Astrocyte (in vitro differentiated cells and primary cell): ENCODE measurements at regions not wholly inside any gene's neighbourhood (a gene's known extent, or its start where the extent isn't known, plus 50 kb on each side); places are given as distances from the start of the nearest gene placed in this dataset.

Source experiments
- DNase-seq: peaks from one replicate; pipeline ENCODE4 v3.0.0-alpha.2; 2010; ENCODE audit warnings: low read depth
- FAIRE-seq: peaks from 2 replicates; lab custom pipeline; 2011; peaks lifted over from hg19 to GRCh38; lab: Jason Lieb, UNC
- H2AFZ ChIP-seq: 2 replicates; pipeline ENCODE4 v1.6.0; 2012; ENCODE audit warnings: low read depth, low read length, inconsistent platforms
- H3K27ac ChIP-seq: 2 replicates; pipeline ENCODE4 v1.5.1; 2011; ENCODE audit warnings: low read depth, low read length, inconsistent platforms
- H3K27me3 ChIP-seq: 2 replicates; pipeline ENCODE4 v1.6.0; 2011; ENCODE audit warnings: low read length, inconsistent platforms; ENCODE audit not compliant: insufficient read depth
- H3K36me3 ChIP-seq: 2 replicates; pipeline ENCODE4 v1.5.1; 2011; ENCODE audit warnings: low read length, inconsistent platforms; ENCODE audit not compliant: insufficient read depth
- H3K4me1 ChIP-seq: 2 replicates; pipeline ENCODE4 v1.5.1; 2011; ENCODE audit warnings: low read length, inconsistent platforms; ENCODE audit not compliant: insufficient read depth
- H3K4me2 ChIP-seq: 2 replicates; pipeline ENCODE4 v1.6.0; 2012; ENCODE audit warnings: low read length, inconsistent platforms
- H3K4me3 ChIP-seq: 2 replicates; pipeline ENCODE4 v1.5.1; 2011; ENCODE audit warnings: low read depth, mild to moderate bottlenecking, low read length, inconsistent platforms; ENCODE audit not compliant: insufficient read depth
- H3K79me2 ChIP-seq: 2 replicates; pipeline ENCODE4 v1.6.0; 2012; ENCODE audit warnings: mild to moderate bottlenecking, low read length, inconsistent platforms; ENCODE audit not compliant: insufficient read depth
- H3K9ac ChIP-seq: 2 replicates; pipeline ENCODE4 v1.6.0; 2012; ENCODE audit warnings: mild to moderate bottlenecking, low read length, inconsistent platforms
- H3K9me3 ChIP-seq: 2 replicates; pipeline ENCODE4 v1.5.1; 2012; ENCODE audit warnings: low read depth, mild to moderate bottlenecking, low read length, inconsistent platforms; ENCODE audit not compliant: insufficient read depth
- H4K20me1 ChIP-seq: 2 replicates; pipeline ENCODE4 v1.6.0; 2012; ENCODE audit warnings: low read length, inconsistent platforms; ENCODE audit not compliant: insufficient read depth
- H3K27ac Mint-ChIP-seq: one replicate; pipeline ENCODE4 v1.8.0; 2021; ENCODE audit warnings: mild to moderate bottlenecking, mixed read lengths; ENCODE audit not compliant: unreplicated experiment
- H3K27me3 Mint-ChIP-seq: one replicate; pipeline ENCODE4 v1.8.0; 2021; ENCODE audit warnings: low read depth, mixed read lengths; ENCODE audit not compliant: unreplicated experiment
- H3K36me3 Mint-ChIP-seq: one replicate; pipeline ENCODE4 v1.8.0; 2021; ENCODE audit warnings: low read depth, mixed read lengths; ENCODE audit not compliant: unreplicated experiment
- H3K4me1 Mint-ChIP-seq: one replicate; pipeline ENCODE4 v1.8.0; 2021; ENCODE audit warnings: low read depth, mixed read lengths; ENCODE audit not compliant: unreplicated experiment
- H3K4me3 Mint-ChIP-seq: one replicate; pipeline ENCODE4 v1.8.0; 2021; ENCODE audit warnings: mild to moderate bottlenecking, moderate library complexity, mixed read lengths; ENCODE audit not compliant: unreplicated experiment
- H3K9me3 Mint-ChIP-seq: one replicate; pipeline ENCODE4 v1.8.0; 2021; ENCODE audit warnings: mild to moderate bottlenecking, mixed read lengths; ENCODE audit not compliant: unreplicated experiment
- CTCF ChIP-seq: IDR thresholded peaks from 2 replicates; pipeline ENCODE4 v1.5.1; 2011; ENCODE audit warnings: low read depth, mild to moderate bottlenecking, inconsistent platforms, low read length, moderate library complexity; ENCODE audit not compliant: insufficient read depth
- EZH2 ChIP-seq: IDR thresholded peaks from 2 replicates; pipeline ENCODE4 v1.6.1; 2012; ENCODE audit warnings: mild to moderate bottlenecking, low read length, inconsistent platforms; ENCODE audit not compliant: insufficient read depth

GRCh38 chr2:11968521-11968920 lies 222.1 kb downstream of the LPIN1 start:
- FAIRE-seq = no peak
- Mint-ChIP-seq H3K4me1 (peaks cover 2% of the 10 kb centered on the region), H3K27ac (no peak overlapping the region)

GRCh38 chr2:11969774-11970173 lies 223.3 kb downstream of the LPIN1 start:
- H2AFZ ChIP-seq = no peak overlapping the region
- no peak for DNase-seq
- Mint-ChIP-seq H3K27ac (no peak overlapping the region), H3K4me1 (peaks cover 2% of the 10 kb centered on the region), H3K27me3 (no peaks in the 10 kb centered on the region), H3K36me3 (peaks cover 3% of the 10 kb centered on the region), H3K9me3 (peaks cover 10% of the 10 kb centered on the region), H3K4me3 (no peak overlapping the region)
- TF ChIP-seq CTCF (no peak), EZH2 (no peak)
- no peak for FAIRE-seq
- H3K4me3 ChIP-seq = no peak overlapping the region
- H3K27me3 ChIP-seq = no peaks in the 10 kb centered on the region
- no peak overlapping the region for H3K27ac ChIP-seq
- H3K36me3 ChIP-seq = no peaks in the 10 kb centered on the region
- H4K20me1 ChIP-seq = no peaks in the 10 kb centered on the region
- no peaks in the 10 kb centered on the region for H3K4me1 ChIP-seq
- H3K9ac ChIP-seq = no peak overlapping the region
- H3K4me2 ChIP-seq = no peak overlapping the region
- H3K79me2 ChIP-seq = no peaks in the 10 kb centered on the region
- no peaks in the 10 kb centered on the region for H3K9me3 ChIP-seq

More at GRCh38 chr2:11968521-11968920, 222.1 kb downstream of the LPIN1 start:
- no peak overlapping the region for H3K27ac ChIP-seq
- no peaks in the 10 kb centered on the region for H3K27me3 Mint-ChIP-seq
- TF ChIP-seq EZH2 (no peak), CTCF (no peak)
- H3K36me3 ChIP-seq = no peaks in the 10 kb centered on the region
- no peak overlapping the region for H2AFZ ChIP-seq
- H3K9me3 ChIP-seq = no peaks in the 10 kb centered on the region
- DNase-seq = no peak
- no peak overlapping the region for H3K4me2 ChIP-seq
- H3K27me3 ChIP-seq = no peaks in the 10 kb centered on the region
- no peaks in the 10 kb centered on the region for H4K20me1 ChIP-seq
- H3K9ac ChIP-seq = no peak overlapping the region
- H3K79me2 ChIP-seq = no peaks in the 10 kb centered on the region
- H3K4me3 ChIP-seq = no peak overlapping the region
- H3K36me3 Mint-ChIP-seq = peaks cover 3% of the 10 kb centered on the region
- no peak overlapping the region for H3K4me3 Mint-ChIP-seq
- no peaks in the 10 kb centered on the region for H3K4me1 ChIP-seq
- peaks cover 4% of the 10 kb centered on the region for H3K9me3 Mint-ChIP-seq

- no peak overlapping the region for H2AFZ ChIP-seq
- Mint-ChIP-seq H3K27ac (no peak overlapping the region), H3K4me1 (no peaks in the 10 kb centered on the region), H3K27me3 (peaks cover 10% of the 10 kb centered on the region), H3K4me3 (no peak overlapping the region), H3K9me3 (peaks cover 15% of the 10 kb centered on the region), H3K36me3 (peaks cover 4% of the 10 kb centered on the region)
- TF ChIP-seq CTCF (no peak), EZH2 (no peak)
- no peak overlapping the region for H3K4me2 ChIP-seq
- no peak for FAIRE-seq
- no peaks in the 10 kb centered on the region for H3K27me3 ChIP-seq
- no peak overlapping the region for H3K4me3 ChIP-seq
- no peak for DNase-seq
- no peaks in the 10 kb centered on the region for H3K36me3 ChIP-seq
- H3K9me3 ChIP-seq = peaks cover 2% of the 10 kb centered on the region
- H3K79me2 ChIP-seq = no peaks in the 10 kb centered on the region
- H3K4me1 ChIP-seq = no peaks in the 10 kb centered on the region
- H3K27ac ChIP-seq = no peak overlapping the region
- H4K20me1 ChIP-seq = no peaks in the 10 kb centered on the region
- H3K9ac ChIP-seq = no peak overlapping the region
Measured at GRCh38 chr2:11974573-11974972, 228.1 kb downstream of the LPIN1 start.
